Thymus (tissue), 11 donors: ENCODE measurements at regions not wholly inside any gene's neighbourhood (a gene's known extent, or its start where the extent isn't known, plus 50 kb on each side); places are given as distances from the start of the nearest gene placed in this dataset.

Source experiments
- DNase-seq, 9 donors: peaks; one replicate each; pipeline ENCODE4 v3.0.0-alpha.2; 2013; ENCODE audit warnings: low spot score in 9 of 9, low read depth in 6 of 9, missing footprints in 1 of 9
- H3K27ac ChIP-seq, 2 donors: one replicate each; pipeline ENCODE4 v1.5.1; 2013; ENCODE audit warnings: control low read depth in 1 of 2, low read depth in 1 of 2, low read length in 1 of 2, mild to moderate bottlenecking in 1 of 2, moderate library complexity in 1 of 2
- H3K27me3 ChIP-seq, 2 donors: one replicate each; pipeline ENCODE4 v1.5.1; 2013; ENCODE audit warnings: low read length in 1 of 2; ENCODE audit not compliant: control insufficient read depth in 2 of 2, insufficient read depth in 1 of 2
- H3K36me3 ChIP-seq, 2 donors: one replicate each; pipeline ENCODE4 v1.5.1; 2013; ENCODE audit warnings: low read length in 1 of 2, mild to moderate bottlenecking in 1 of 2, moderate library complexity in 1 of 2; ENCODE audit not compliant: control insufficient read depth in 2 of 2, insufficient read depth in 2 of 2
- H3K4me1 ChIP-seq, 2 donors: one replicate each; pipeline ENCODE4 v1.5.1; 2013; ENCODE audit warnings: low read length in 2 of 2; ENCODE audit not compliant: control insufficient read depth in 2 of 2, insufficient read depth in 2 of 2
- H3K4me3 ChIP-seq, 2 donors: one replicate each; pipeline ENCODE4 v1.5.1; 2013; ENCODE audit warnings: low read length in 2 of 2, control low read depth in 1 of 2, mild to moderate bottlenecking in 1 of 2
- H3K9me3 ChIP-seq, 2 donors: one replicate each; pipeline ENCODE4 v1.5.1; 2013; ENCODE audit warnings: low read length in 1 of 2, mild to moderate bottlenecking in 1 of 2; ENCODE audit not compliant: control insufficient read depth in 2 of 2, insufficient read depth in 1 of 2
- WGBS: extraction: QIAGEN DNeasy Blood & Tissue Kit; methylation state at CpG from one replicate; pipeline ENCODE4 v1.1.7; 2013; 5-methylcytosine and 5-hydroxymethylcytosine counted together
- donor health status: healthy.

GRCh38 chr1:17895401-17895800 is 140.3 kb downstream of the ACTL8 start:
- no peaks in the 10 kb centered on the region for H3K27me3 ChIP-seq
- no peak overlapping the region for H3K27ac ChIP-seq
- 83% methylated on average over 4 of the region's 4 CpGs for WGBS
- no peaks in the 10 kb centered on the region for H3K9me3 ChIP-seq
- DNase-seq, result no peak
- H3K36me3 ChIP-seq, result no peaks in the 10 kb centered on the region
- H3K4me1 ChIP-seq, result no peaks in the 10 kb centered on the region
- H3K4me3 ChIP-seq, result no peak overlapping the region

DNA sequence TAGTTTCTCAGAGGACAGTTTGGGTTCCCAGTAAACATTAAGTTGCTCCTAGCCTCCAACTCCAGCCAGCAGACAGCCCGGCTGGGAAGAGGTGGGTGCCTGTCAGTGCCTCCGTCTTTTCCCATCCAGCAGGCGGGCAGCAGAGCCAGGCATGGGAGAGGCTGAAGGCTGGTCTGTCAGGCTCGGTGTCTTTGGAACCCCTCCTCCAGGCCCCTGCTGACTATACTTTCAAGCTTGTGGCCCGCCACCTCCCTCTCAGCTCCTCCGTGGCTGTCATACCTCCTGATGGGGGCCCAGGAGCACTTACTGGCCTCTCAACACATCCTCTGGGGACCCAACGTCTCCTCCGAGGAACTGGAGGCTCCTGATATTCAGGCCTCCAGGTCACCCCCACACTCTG is 140.9 kb downstream of the ACTL8 start:
- Histone ChIP-seq H3K27me3 (no peaks in the 10 kb centered on the region), H3K9me3 (no peaks in the 10 kb centered on the region), H3K4me1 (no peaks in the 10 kb centered on the region), H3K4me3 (no peak overlapping the region), H3K27ac (no peak overlapping the region), H3K36me3 (no peaks in the 10 kb centered on the region)
- no peak for DNase-seq
- WGBS, result 83% methylated on average over 8 of the region's 8 CpGs

DNA sequence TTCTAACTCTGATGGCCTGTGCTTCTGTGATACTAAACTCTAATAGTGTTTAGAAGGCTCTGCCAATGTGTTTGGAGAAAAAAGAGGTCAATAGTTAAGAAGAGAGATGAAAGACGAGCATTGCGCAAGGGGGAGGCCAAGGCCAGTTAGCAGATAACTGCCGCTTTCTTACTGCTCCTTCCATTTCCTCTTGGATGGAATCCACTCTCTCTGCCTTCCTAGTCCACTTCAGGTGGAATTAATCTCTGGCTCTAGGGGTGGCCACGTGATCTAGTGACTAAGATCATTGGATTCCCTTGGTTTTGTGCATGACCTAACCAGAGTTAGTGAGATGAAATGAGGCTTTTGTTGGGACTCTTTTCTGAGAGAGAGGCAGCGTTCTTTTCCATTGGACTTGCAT is 148.3 kb downstream of the ACTL8 start:
- H3K9me3 ChIP-seq, result no peaks in the 10 kb centered on the region
- H3K27me3 ChIP-seq, result no peaks in the 10 kb centered on the region
- H3K4me1 ChIP-seq, result no peaks in the 10 kb centered on the region
- no peak for DNase-seq
- 77% methylated on average over 5 of the region's 5 CpGs for WGBS
- no peaks in the 10 kb centered on the region for H3K36me3 ChIP-seq
- no peak overlapping the region for H3K27ac ChIP-seq
- H3K4me3 ChIP-seq, result no peak overlapping the region

DNA sequence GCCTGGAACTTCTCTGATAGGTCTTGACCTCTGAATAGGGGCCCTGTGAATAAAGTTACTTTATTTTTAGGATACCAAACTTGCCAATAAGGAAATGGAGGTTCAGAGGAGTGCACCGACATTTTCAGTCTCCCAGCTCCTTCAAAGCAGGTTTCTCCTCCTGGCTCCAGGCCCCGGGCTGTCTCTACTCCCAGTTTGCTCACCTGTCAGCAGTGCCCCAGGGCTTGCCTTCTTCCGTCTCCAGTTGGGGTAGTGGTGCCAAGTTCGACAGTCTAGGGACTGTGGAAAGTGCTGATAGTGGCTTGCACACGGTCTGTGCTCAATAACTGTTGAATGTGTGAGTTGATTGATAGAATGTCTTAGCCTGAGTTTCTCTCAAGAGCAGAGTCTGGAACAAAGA is 149.2 kb downstream of the ACTL8 start:
- Histone ChIP-seq H3K4me3 (no peak overlapping the region), H3K27me3 (no peaks in the 10 kb centered on the region), H3K27ac (no peak overlapping the region), H3K4me1 (no peaks in the 10 kb centered on the region), H3K9me3 (no peaks in the 10 kb centered on the region), H3K36me3 (no peaks in the 10 kb centered on the region)
- WGBS, result 49% methylated on average over 5 of the region's 5 CpGs
- no peak for DNase-seq

- Histone ChIP-seq H3K4me1 (no peaks in the 10 kb centered on the region), H3K27ac (no peak overlapping the region), H3K4me3 (no peak overlapping the region), H3K36me3 (no peaks in the 10 kb centered on the region), H3K27me3 (peaks cover 3% of the 10 kb centered on the region in 2 donors), H3K9me3 (no peaks in the 10 kb centered on the region)
- WGBS, result 55% methylated on average over 3 of the region's 3 CpGs
- DNase-seq, result no peak
Measured at GRCh38 chr1:17907999-17908398, 152.9 kb downstream of the ACTL8 start.

DNA sequence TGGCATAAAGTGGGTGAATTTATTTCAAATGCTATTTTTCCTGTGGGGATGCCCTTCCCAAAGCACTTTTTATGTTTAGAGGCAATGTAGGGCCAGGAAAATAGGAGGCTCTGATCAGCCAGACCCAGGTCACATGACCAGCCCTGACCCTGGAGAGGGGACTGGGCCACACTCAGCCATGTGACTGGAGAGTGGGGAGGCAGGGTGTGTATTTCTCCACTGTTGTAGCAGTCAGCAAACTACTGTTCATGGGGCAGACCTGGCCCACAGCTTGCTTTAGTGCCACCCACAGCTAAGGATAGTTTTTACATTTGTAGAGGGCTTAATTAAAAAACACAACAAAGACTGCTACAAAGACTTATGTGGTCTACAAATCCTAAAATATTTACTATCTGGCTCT is 153.8 kb downstream of the ACTL8 start:
- Histone ChIP-seq H3K4me1 (no peaks in the 10 kb centered on the region), H3K27me3 (peaks cover 3% of the 10 kb centered on the region in 2 donors), H3K36me3 (no peaks in the 10 kb centered on the region), H3K4me3 (no peak overlapping the region), H3K27ac (no peak overlapping the region), H3K9me3 (no peaks in the 10 kb centered on the region)
- DNase-seq, result no peak

GRCh38 chr1:17909634-17910033 is 154.5 kb downstream of the ACTL8 start:
- DNase-seq, result no peak
- H3K4me3 ChIP-seq, result no peak overlapping the region
- H3K27ac ChIP-seq, result no peak overlapping the region
- 26% methylated on average over 4 of the region's 4 CpGs for WGBS
- H3K4me1 ChIP-seq, result no peaks in the 10 kb centered on the region
- H3K27me3 ChIP-seq, result peaks cover 3% of the 10 kb centered on the region in 2 donors
- H3K36me3 ChIP-seq, result no peaks in the 10 kb centered on the region
- no peaks in the 10 kb centered on the region for H3K9me3 ChIP-seq

GRCh38 chr1:17911791-17912190 is 156.7 kb downstream of the ACTL8 start:
- Histone ChIP-seq H3K36me3 (no peaks in the 10 kb centered on the region), H3K27me3 (peaks cover 3% of the 10 kb centered on the region in 2 donors), H3K9me3 (no peaks in the 10 kb centered on the region), H3K4me1 (no peaks in the 10 kb centered on the region), H3K27ac (no peak overlapping the region), H3K4me3 (no peak overlapping the region)
- no peak for DNase-seq
- WGBS, result 76% methylated on average over 4 of the region's 4 CpGs

DNA sequence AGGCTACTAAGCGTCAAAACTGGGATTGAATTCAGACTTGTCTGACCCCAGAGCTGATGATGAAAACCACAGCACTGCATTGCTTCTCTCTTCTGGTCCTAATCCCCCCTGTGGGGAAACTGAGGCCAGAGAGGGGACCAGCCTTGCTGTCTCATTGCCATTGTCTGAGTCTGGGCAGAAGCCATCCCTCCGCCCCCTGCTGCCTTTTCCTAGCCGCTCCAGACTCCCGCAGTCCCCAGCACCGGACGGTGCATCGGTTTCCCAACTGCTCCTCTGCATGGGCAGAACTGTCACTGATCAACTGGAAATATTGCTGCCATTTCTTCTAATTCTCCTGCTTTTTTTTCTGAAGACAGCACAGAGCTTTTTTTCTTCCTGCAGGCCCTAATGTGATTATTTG is 157.4 kb downstream of the ACTL8 start:
- Histone ChIP-seq H3K27me3 (peaks cover 3% of the 10 kb centered on the region in 2 donors), H3K9me3 (no peaks in the 10 kb centered on the region), H3K4me3 (no peak overlapping the region), H3K4me1 (no peaks in the 10 kb centered on the region), H3K27ac (no peak overlapping the region), H3K36me3 (no peaks in the 10 kb centered on the region)
- 86% methylated on average over 7 of the region's 7 CpGs for WGBS
- no peak for DNase-seq
